NCI-H774 (cell line): ENCODE measurements at regions not wholly inside any gene's neighbourhood (a gene's known extent, or its start where the extent isn't known, plus 50 kb on each side); places are given as distances from the start of the nearest gene placed in this dataset.
"Not testable (repeated sequence)": the region's sequence is repeated elsewhere in the genome, so short reads cannot be mapped to it uniquely, and the experiment has no call there.

Experiments used
- DNase-seq: peaks from one replicate; lab custom pipeline; 2025; lab: John Stamatoyannopoulos, UW

GRCh38 chr5:100379254-100379858, 155.8 kb upstream of the FAM174A start:
- DNase-seq = not testable (repeated sequence)

GRCh38 chr5:100364757-100365478, 170.3 kb upstream of the FAM174A start:
- DNase-seq = not testable (repeated sequence)

- not testable (repeated sequence) for DNase-seq
These were observed 170.8 kb upstream of the FAM174A start for GRCh38 chr5:100364343-100364742.

- DNase-seq = not testable (repeated sequence)
These were observed 175.2 kb upstream of the FAM174A start for GRCh38 chr5:100359998-100360397.

- DNase-seq = not testable (repeated sequence)
These were observed 188.9 kb upstream of the FAM174A start for GRCh38 chr5:100346269-100346668.

- not testable (repeated sequence) for DNase-seq
These were observed 193.7 kb upstream of the FAM174A start for GRCh38 chr5:100341485-100341884.

- no peak for DNase-seq
These were observed 212.7 kb upstream of the FAM174A start for GRCh38 chr5:100322483-100322882.

GRCh38 chr5:100319885-100320284, 215.3 kb upstream of the FAM174A start:
- DNase-seq = no peak

- DNase-seq = no peak
These were observed 221.5 kb upstream of the FAM174A start for GRCh38 chr5:100313657-100314056.

- no peak for DNase-seq
These were observed 223.4 kb upstream of the FAM174A start for GRCh38 chr5:100311806-100312205.

GRCh38 chr5:100306000-100306399, 229.2 kb upstream of the FAM174A start:
- no peak for DNase-seq

- DNase-seq = no peak
These were observed 232.0 kb upstream of the FAM174A start for GRCh38 chr5:100303216-100303615.

GRCh38 chr5:100299261-100299660, 235.9 kb upstream of the FAM174A start:
- no peak for DNase-seq

- no peak for DNase-seq
These were observed 259.1 kb upstream of the FAM174A start for GRCh38 chr5:100276071-100276470.

GRCh38 chr5:100275631-100276030, 259.5 kb upstream of the FAM174A start:
- no peak for DNase-seq

GRCh38 chr5:100273846-100274580, 261.2 kb upstream of the FAM174A start:
- DNase-seq = no peak

- DNase-seq = no peak
These were observed 265.0 kb upstream of the FAM174A start for GRCh38 chr5:100270023-100270771.

- no peak for DNase-seq
These were observed 274.2 kb upstream of the FAM174A start for GRCh38 chr5:100260968-100261367.

- no peak for DNase-seq
These were observed 282.2 kb upstream of the FAM174A start for GRCh38 chr5:100252944-100253343.

GRCh38 chr5:100252037-100252436, 283.1 kb upstream of the FAM174A start:
- DNase-seq = no peak

- no peak for DNase-seq
These were observed 285.3 kb upstream of the FAM174A start for GRCh38 chr5:100249884-100250269.

GRCh38 chr5:100249211-100249883, 285.8 kb upstream of the FAM174A start:
- no peak for DNase-seq
